Fibroblast of lung (primary cell): ENCODE measurements at regions not wholly inside any gene's neighbourhood (a gene's known extent, or its start where the extent isn't known, plus 50 kb on each side); places are given as distances from the start of the nearest gene placed in this dataset.

Experiments used
- DNase-seq, 2 donors: peaks; one replicate each; pipeline versions ENCODE4 v3.0.0 to v3.0.0-alpha.2; 2010; ENCODE audit warnings: low read depth in 2 of 2
- H2AFZ ChIP-seq: 2 replicates; pipeline ENCODE4 v1.5.1; 2012; ENCODE audit warnings: low read length, control low read depth, inconsistent platforms
- H3K27ac ChIP-seq: 2 replicates; pipeline ENCODE4 v1.5.1; 2011; ENCODE audit warnings: low read length, control low read depth; ENCODE audit not compliant: insufficient read depth
- H3K27me3 ChIP-seq: 2 replicates; pipeline ENCODE4 v1.5.1; 2011; ENCODE audit warnings: mild to moderate bottlenecking, low read length; ENCODE audit not compliant: control insufficient read depth, insufficient read depth
- H3K36me3 ChIP-seq: 2 replicates; pipeline ENCODE4 v1.5.1; 2011; ENCODE audit warnings: low read length; ENCODE audit not compliant: control insufficient read depth, insufficient read depth
- H3K4me1 ChIP-seq: 2 replicates; pipeline ENCODE4 v1.5.1; 2011; ENCODE audit warnings: low read length; ENCODE audit not compliant: control insufficient read depth, insufficient read depth; ENCODE audit errors: extremely low read depth
- H3K4me2 ChIP-seq: 2 replicates; pipeline ENCODE4 v1.5.1; 2011; ENCODE audit warnings: low read length, control low read depth; ENCODE audit not compliant: insufficient read depth; ENCODE audit errors: extremely low read depth
- H3K4me3 ChIP-seq, 4 experiments: fragments of 200-600 bp in 1 of 4; sonication (generic) in 1 of 4; replicated peaks in 1 of 4; 2 replicates each; pipeline ENCODE4 v1.5.1; 2011 to 2016; ENCODE audit warnings: low read length in 4 of 4, low read depth in 3 of 4, mild to moderate bottlenecking in 3 of 4, control low read depth in 2 of 4, inconsistent platforms in 1 of 4, mixed read lengths in 1 of 4; ENCODE audit not compliant: insufficient read depth in 1 of 4; ENCODE audit errors: control extremely low read depth in 1 of 4
- H3K79me2 ChIP-seq: 2 replicates; pipeline ENCODE4 v1.5.1; 2012; ENCODE audit warnings: mild to moderate bottlenecking, low read length, inconsistent platforms; ENCODE audit not compliant: control insufficient read depth, insufficient read depth
- H3K9ac ChIP-seq: 2 replicates; pipeline ENCODE4 v1.5.1; 2011; ENCODE audit warnings: mild to moderate bottlenecking, low read length, control low read depth; ENCODE audit not compliant: insufficient read depth
- H3K9me3 ChIP-seq: 2 replicates; pipeline ENCODE4 v1.5.1; 2012; ENCODE audit warnings: low read depth, low read length; ENCODE audit not compliant: control insufficient read depth, insufficient read depth
- H4K20me1 ChIP-seq: 2 replicates; pipeline ENCODE4 v1.5.1; 2011; ENCODE audit warnings: low read length; ENCODE audit not compliant: control insufficient read depth, insufficient read depth; ENCODE audit errors: extremely low read depth
- CTCF ChIP-seq, 2 donors: IDR thresholded peaks in 1 of 2; conservative IDR thresholded peaks in 1 of 2; 1 replicate in 1 of 2; 2 replicates in 1 of 2; pipeline ENCODE4 v1.5.1; 2011 to 2012; ENCODE audit warnings: low read length in 2 of 2, control low read depth in 1 of 2, inconsistent platforms in 1 of 2, low read depth in 1 of 2, mild to moderate bottlenecking in 1 of 2
- EZH2 ChIP-seq: IDR thresholded peaks from 2 replicates; pipeline ENCODE4 v1.5.1; 2012; ENCODE audit warnings: low read length, control low read depth, mild to moderate bottlenecking; ENCODE audit errors: missing control alignments

- H3K36me3 ChIP-seq = no peaks in the 10 kb centered on the region
- no peak overlapping the region for H3K9ac ChIP-seq
- H3K4me2 ChIP-seq = no peak overlapping the region
- DNase-seq = peak; percentile 69 to 96
- H2AFZ ChIP-seq = peak overlapping the region; percentile 17
- no peak for TF ChIP-seq CTCF (conservative IDR thresholded peaks at IDR 0.05 in 1 of 2, IDR thresholded peaks at IDR 0.05 in 1 of 2; ENCODE audit: low read depth in 1 of 2, low read length in 2 of 2)
- no peak for TF ChIP-seq EZH2
- H3K4me3 ChIP-seq = no peak overlapping the region
- H4K20me1 ChIP-seq = no peaks in the 10 kb centered on the region
- no peak overlapping the region for H3K27ac ChIP-seq
- H3K79me2 ChIP-seq = no peaks in the 10 kb centered on the region
- H3K4me1 ChIP-seq = no peaks in the 10 kb centered on the region
- H3K9me3 ChIP-seq = no peaks in the 10 kb centered on the region
- no peaks in the 10 kb centered on the region for H3K27me3 ChIP-seq
These were observed 742.0 kb upstream of the CCDC54 start for GRCh38 chr3:106635271-106635670.

GRCh38 chr3:106635826-106636225 is 741.4 kb upstream of the CCDC54 start:
- no peaks in the 10 kb centered on the region for H3K27me3 ChIP-seq
- H3K4me1 ChIP-seq = no peaks in the 10 kb centered on the region
- H3K4me2 ChIP-seq = no peak overlapping the region
- no peak overlapping the region for H3K9ac ChIP-seq
- H3K4me3 ChIP-seq = no peak overlapping the region
- H3K9me3 ChIP-seq = no peaks in the 10 kb centered on the region
- H3K79me2 ChIP-seq = no peaks in the 10 kb centered on the region
- H3K27ac ChIP-seq = no peak overlapping the region
- no peaks in the 10 kb centered on the region for H3K36me3 ChIP-seq
- no peak for DNase-seq
- no peaks in the 10 kb centered on the region for H4K20me1 ChIP-seq
- TF ChIP-seq EZH2 = no peak
- TF ChIP-seq CTCF (conservative IDR thresholded peaks at IDR 0.05 in 1 of 2, IDR thresholded peaks at IDR 0.05 in 1 of 2; ENCODE audit: low read depth in 1 of 2, low read length in 2 of 2) = no peak
- H2AFZ ChIP-seq = no peak overlapping the region

- no peaks in the 10 kb centered on the region for H3K9me3 ChIP-seq
- no peaks in the 10 kb centered on the region for H4K20me1 ChIP-seq
- no peak overlapping the region for H2AFZ ChIP-seq
- H3K4me2 ChIP-seq = no peak overlapping the region
- no peak for DNase-seq
- H3K27me3 ChIP-seq = no peaks in the 10 kb centered on the region
- no peak overlapping the region for H3K27ac ChIP-seq
- H3K4me1 ChIP-seq = no peaks in the 10 kb centered on the region
- H3K79me2 ChIP-seq = no peaks in the 10 kb centered on the region
- no peak for TF ChIP-seq CTCF (conservative IDR thresholded peaks at IDR 0.05 in 1 of 2, IDR thresholded peaks at IDR 0.05 in 1 of 2; ENCODE audit: low read depth in 1 of 2, low read length in 2 of 2)
- TF ChIP-seq EZH2 = no peak
- no peaks in the 10 kb centered on the region for H3K36me3 ChIP-seq
- H3K4me3 ChIP-seq = no peak overlapping the region
- no peak overlapping the region for H3K9ac ChIP-seq
These were observed 736.9 kb upstream of the CCDC54 start for GRCh38 chr3:106640353-106640752.
